Gastrocnemius medialis (tissue), 4 donors: ENCODE measurements at regions not wholly inside any gene's neighbourhood (a gene's known extent, or its start where the extent isn't known, plus 50 kb on each side); places are given as distances from the start of the nearest gene placed in this dataset.

ENCODE experiments used
- POLR2A ChIP-seq, 2 donors: fragments of 450-650 bp; IDR thresholded peaks; one replicate each; pipeline ENCODE4 v1.6.1; 2017; ENCODE audit warnings: antibody characterized with exemption in 2 of 2, mild to moderate bottlenecking in 2 of 2, moderate library complexity in 2 of 2
- TF ChIP-seq, protein P1 (sequence below), 5 experiments: fragments of 450-650 bp in 3 of 5; fragments of 200-600 bp in 2 of 5; sonication (generic) in 2 of 5; IDR thresholded peaks in 4 of 5; conservative IDR thresholded peaks in 1 of 5; 1 replicate in 4 of 5; 2 replicates in 1 of 5; pipeline ENCODE4 v1.5.1; 2016 to 2019; ENCODE audit warnings: antibody characterized with exemption in 5 of 5, mild to moderate bottlenecking in 3 of 5, moderate library complexity in 3 of 5

DNA sequence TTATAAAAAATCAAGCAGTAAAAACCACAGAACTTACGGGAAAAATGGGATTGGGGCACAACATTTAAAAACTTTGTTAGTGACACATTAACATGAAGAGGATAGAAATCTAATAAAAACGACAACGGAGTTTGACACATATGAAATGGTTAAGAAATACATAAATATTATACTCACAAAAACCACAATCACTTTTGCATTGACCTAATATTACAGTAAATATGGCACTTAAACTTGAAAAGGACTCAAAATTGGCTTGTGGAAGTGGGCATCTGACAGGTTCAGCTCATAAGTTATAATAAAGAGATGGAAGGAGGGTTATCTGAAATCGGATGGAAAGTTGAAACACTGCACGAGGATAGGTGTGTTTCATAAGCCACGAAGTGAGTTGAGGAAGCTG lies 523.7 kb downstream of the TFAP2B start:
- TF ChIP-seq, protein P1, sequence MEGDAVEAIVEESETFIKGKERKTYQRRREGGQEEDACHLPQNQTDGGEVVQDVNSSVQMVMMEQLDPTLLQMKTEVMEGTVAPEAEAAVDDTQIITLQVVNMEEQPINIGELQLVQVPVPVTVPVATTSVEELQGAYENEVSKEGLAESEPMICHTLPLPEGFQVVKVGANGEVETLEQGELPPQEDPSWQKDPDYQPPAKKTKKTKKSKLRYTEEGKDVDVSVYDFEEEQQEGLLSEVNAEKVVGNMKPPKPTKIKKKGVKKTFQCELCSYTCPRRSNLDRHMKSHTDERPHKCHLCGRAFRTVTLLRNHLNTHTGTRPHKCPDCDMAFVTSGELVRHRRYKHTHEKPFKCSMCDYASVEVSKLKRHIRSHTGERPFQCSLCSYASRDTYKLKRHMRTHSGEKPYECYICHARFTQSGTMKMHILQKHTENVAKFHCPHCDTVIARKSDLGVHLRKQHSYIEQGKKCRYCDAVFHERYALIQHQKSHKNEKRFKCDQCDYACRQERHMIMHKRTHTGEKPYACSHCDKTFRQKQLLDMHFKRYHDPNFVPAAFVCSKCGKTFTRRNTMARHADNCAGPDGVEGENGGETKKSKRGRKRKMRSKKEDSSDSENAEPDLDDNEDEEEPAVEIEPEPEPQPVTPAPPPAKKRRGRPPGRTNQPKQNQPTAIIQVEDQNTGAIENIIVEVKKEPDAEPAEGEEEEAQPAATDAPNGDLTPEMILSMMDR (IDR thresholded peaks at IDR 0.05 in 4 of 5, conservative IDR thresholded peaks at IDR 0.05 in 1 of 5): no peak
- no peak for TF ChIP-seq POLR2A (IDR thresholded peaks at IDR 0.05)
